Iris pigment epithelial cell (primary cell): ENCODE measurements at regions not wholly inside any gene's neighbourhood (a gene's known extent, or its start where the extent isn't known, plus 50 kb on each side); places are given as distances from the start of the nearest gene placed in this dataset.

ENCODE experiments used
- DNase-seq: peaks from one replicate; pipeline ENCODE4 v3.0.0-alpha.2; 2011; ENCODE audit warnings: low read depth

- DNase-seq = no peak
Observed at GRCh38 chr12:24603371-24603770, 345.5 kb downstream of the BCAT1 start.

- peak; percentile 88 for DNase-seq
Observed at GRCh38 chr12:24600996-24601395, 347.9 kb downstream of the BCAT1 start.

GRCh38 chr12:24600551-24600950 lies 348.4 kb downstream of the BCAT1 start:
- DNase-seq = peak; percentile 25

- DNase-seq = no peak
Observed at GRCh38 chr12:24599736-24600135, 349.2 kb downstream of the BCAT1 start.

GRCh38 chr12:24597580-24597979 lies 351.3 kb downstream of the BCAT1 start:
- no peak for DNase-seq

- DNase-seq = peak; percentile 61
Observed at GRCh38 chr12:24596768-24597388, 352.0 kb downstream of the BCAT1 start.

GRCh38 chr12:24595652-24596235 lies 353.2 kb downstream of the BCAT1 start:
- peak; percentile 34 for DNase-seq

GRCh38 chr12:24591715-24592440 lies 357.0 kb downstream of the BCAT1 start:
- no peak for DNase-seq

GRCh38 chr12:24591079-24591626 lies 357.7 kb downstream of the BCAT1 start:
- DNase-seq = no peak

GRCh38 chr12:24586293-24586692 lies 362.6 kb downstream of the BCAT1 start:
- no peak for DNase-seq

- no peak for DNase-seq
Observed at GRCh38 chr12:24584032-24584675, 364.7 kb downstream of the BCAT1 start.

- DNase-seq = no peak
Observed at GRCh38 chr12:24582954-24583601, 365.8 kb downstream of the BCAT1 start.

GRCh38 chr12:24574538-24574937 lies 374.4 kb downstream of the BCAT1 start:
- no peak for DNase-seq

GRCh38 chr12:24573621-24574020 lies 375.3 kb downstream of the BCAT1 start:
- DNase-seq = no peak

- no peak for DNase-seq
Observed at GRCh38 chr12:24565300-24565699, 383.6 kb downstream of the BCAT1 start.

- peak; percentile 69 for DNase-seq
Observed at GRCh38 chr12:24562771-24563431, 386.0 kb downstream of the BCAT1 start.

- peak; percentile 74 for DNase-seq
Observed at GRCh38 chr12:24561882-24562770, 386.8 kb downstream of the BCAT1 start.

GRCh38 chr12:24561411-24561871 lies 387.5 kb downstream of the BCAT1 start:
- peak; percentile 45 for DNase-seq

GRCh38 chr12:24560831-24561271 lies 388.1 kb downstream of the BCAT1 start:
- peak; percentile 25 for DNase-seq

- DNase-seq = peak; percentile 35
Observed at GRCh38 chr12:24560192-24560775, 388.6 kb downstream of the BCAT1 start.
